GM19455 (cell line): ENCODE measurements at regions not wholly inside any gene's neighbourhood (a gene's known extent, or its start where the extent isn't known, plus 50 kb on each side); places are given as distances from the start of the nearest gene placed in this dataset.

Experiments
- ATAC-seq: cut with Tn5 transposase; IDR thresholded peaks from one replicate; pipeline ENCODE4 v1.9.1; 2021; ENCODE audit not compliant: unreplicated experiment

- ATAC-seq: no peak
Observed at GRCh38 chr6:76703285-76703684, 630.8 kb upstream of the IMPG1 start.

DNA sequence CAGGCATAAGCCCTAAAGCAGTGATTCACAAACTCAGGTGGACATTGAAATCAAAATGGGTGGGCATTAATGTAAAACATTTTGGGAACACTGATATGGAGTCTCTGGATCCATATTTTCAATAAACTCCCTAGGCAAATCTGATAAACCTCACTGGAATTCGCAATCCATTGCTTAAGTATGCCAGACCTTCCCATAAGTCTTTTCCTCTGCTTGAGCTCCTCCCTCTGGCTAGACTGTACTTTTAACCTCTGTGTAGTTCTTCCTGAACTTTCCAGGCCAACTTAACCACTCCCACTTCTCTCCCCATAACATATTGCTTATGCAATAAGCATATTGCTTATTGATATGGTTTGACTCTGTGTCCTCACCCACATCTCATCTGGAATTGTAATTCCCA is 629.7 kb upstream of the IMPG1 start:
- ATAC-seq: no peak

GRCh38 chr6:76701610-76702009 is 629.1 kb upstream of the IMPG1 start:
- ATAC-seq: no peak

DNA sequence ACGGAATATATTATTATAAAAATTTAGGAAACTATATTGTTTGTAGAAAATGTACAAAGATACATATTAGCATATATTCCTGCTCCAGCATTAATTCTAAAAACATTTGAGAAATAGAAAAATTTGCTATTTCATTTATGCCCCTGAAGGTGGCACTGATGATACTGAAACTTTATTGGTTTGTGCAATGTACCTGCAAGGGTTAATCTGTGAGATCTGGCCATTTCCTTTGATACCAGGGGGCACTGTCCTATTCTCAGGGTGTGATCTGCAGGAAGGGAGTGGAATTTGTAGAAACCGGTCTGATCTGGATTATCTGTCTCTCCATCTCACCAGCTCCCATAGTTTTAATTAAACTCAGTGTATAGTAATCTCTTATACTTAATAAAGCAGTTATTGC is 625.1 kb upstream of the IMPG1 start:
- no peak for ATAC-seq

GRCh38 chr6:76694795-76695194 is 622.3 kb upstream of the IMPG1 start:
- no peak for ATAC-seq

DNA sequence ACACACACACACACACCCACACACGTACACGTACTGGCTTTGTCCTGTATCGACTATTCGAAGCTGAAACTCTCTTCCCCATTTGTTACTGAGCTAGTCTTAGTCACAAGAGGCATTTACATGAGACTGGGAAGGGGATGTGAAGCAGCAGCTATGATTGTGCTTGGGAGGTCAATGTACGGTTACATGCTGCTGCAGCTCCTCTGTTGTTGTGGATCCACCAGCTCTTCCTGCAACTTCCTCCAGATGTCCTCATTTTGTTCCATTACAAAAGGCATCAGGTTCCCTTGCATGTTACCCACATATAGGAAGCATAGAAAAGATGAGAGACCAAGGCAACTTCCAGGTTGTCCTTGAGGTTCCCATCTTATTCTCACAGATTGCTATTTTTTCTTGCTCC is 612.4 kb upstream of the IMPG1 start:
- no peak for ATAC-seq

DNA sequence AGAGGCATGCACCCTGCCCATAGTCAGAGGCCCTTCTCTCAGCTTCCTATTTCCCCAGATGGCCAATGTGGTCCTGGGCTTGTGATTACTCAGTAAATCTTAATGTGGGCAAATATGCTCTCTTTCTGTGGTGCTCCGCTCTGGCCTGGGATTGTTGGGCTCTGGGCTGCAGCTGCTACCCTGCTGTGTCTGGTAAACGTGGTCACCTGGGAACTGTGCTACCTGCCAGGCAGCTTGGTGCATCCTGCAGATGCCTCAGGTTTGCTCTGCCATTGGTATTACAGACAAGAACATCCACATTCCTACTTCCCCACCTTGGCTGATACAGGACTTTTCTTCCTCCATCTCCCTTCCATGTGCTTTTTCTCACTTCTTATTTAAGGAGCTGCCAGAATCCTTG is 611.5 kb upstream of the IMPG1 start:
- no peak for ATAC-seq

DNA sequence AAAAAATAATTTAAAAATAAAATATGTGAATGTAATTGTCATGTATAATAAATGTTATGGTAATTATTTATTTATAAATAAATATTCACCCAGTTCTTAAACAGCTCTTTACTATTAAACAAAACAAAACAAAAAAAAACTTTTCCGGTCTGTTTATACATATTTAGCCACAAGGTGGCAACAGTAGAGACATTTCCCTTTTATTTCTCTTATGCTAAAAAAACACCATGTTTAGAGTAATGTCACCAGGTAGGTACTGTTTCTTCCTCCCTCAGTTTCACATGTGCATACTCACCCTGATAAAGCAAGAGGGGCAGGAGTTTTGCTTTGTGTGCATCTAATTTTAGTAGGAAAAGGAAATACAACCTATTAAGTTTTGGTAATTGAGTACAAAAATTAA is 610.4 kb upstream of the IMPG1 start:
- ATAC-seq: peak; percentile 54

DNA sequence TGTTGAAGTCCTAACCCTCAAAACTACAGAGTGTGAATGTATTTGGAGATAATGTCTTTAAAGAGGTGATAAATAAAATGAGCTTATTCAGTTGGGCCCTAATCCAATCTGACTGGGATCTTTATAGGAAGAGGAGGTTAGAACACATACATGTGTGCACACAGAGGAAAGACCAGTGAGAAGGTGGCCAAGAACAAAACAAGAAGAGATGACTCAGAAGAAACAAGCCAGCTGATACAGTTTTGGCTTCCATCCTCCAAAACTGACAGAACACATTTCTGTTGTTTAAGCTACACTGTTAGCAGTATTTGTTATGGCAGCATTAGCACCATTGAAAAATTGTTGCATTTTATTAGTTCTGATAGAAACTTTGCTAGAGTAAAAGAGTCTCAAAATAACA is 609.3 kb upstream of the IMPG1 start:
- no peak for ATAC-seq

DNA sequence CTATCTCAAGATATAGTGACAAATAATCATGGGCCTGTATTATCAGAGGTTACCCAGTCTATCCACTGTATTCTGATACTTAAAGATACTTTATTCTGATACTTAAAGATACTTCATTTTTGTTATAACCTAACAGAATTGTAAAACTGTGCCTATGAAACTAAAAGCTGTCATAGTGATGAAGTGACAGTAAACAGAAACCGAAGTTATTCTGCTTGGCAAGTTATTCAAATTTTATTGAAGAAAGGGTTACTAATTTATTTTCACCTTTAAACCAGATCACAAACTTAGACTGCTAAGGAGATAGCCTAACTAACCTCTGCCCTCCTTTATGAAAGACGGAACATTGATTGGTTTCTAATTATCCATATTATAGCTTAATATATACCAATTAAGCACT is 604.6 kb upstream of the IMPG1 start:
- no peak for ATAC-seq

- ATAC-seq: no peak
Observed at GRCh38 chr6:76671751-76672150, 599.3 kb upstream of the IMPG1 start.

- no peak for ATAC-seq
Observed at GRCh38 chr6:76644231-76644630, 571.8 kb upstream of the IMPG1 start.

DNA sequence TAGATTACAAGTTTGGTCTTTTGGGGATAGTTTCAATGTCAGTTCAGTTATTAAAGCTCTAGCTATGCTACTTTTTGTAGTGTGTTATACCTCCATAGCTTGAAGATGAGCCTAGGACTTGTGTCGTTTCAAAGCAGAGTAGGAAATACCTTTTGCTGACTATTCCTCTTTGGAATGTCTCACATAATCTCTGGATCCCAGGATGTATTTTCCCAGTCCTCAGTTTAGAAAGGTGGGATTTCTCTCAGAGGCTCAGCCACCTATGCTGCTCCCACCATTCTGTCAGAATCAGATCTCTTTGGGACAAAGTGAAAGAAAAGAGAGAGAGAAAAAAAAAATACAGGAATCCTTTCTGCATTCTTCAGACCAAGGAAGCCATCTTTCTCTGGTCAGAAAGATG is 567.5 kb upstream of the IMPG1 start:
- no peak for ATAC-seq

DNA sequence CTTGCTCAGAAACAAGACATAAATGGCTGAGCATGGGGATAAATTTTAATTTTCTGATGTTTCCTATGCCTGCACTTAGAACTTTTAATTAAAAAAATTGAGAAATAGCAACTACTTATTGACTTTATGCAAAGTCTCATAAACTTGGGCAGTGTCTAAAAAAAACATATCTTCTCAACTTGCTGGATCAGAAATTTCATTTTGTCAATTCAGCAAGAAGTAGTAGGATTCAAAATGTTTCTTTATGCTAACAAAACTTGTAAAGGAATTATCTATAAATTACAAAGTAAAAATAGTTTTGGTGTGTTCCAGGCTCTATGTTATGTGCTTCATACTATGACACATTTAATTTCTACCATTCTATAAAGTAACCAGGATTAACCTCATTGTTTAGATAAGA is 562.2 kb upstream of the IMPG1 start:
- ATAC-seq: no peak

DNA sequence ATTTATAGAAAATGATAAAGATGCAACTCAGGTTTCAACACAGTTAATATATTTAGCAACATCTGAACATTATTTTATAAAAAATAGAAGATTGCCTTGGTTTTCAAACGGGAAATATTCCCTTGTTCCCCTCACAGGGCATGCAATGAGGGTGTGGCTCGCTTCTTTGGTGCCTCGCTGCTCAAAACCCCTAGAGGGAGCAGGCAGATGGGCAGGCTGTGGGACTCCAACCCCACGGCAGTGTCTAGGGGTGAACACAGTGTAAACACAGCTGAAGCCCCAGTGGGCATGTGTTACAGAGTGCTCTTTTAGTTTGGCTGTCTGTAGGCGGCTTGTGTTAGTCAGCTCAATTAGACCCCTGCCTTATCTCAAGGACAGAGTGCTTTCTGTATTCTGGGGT is 560.8 kb upstream of the IMPG1 start:
- no peak for ATAC-seq

GRCh38 chr6:76631622-76632021 is 559.2 kb upstream of the IMPG1 start:
- no peak for ATAC-seq

DNA sequence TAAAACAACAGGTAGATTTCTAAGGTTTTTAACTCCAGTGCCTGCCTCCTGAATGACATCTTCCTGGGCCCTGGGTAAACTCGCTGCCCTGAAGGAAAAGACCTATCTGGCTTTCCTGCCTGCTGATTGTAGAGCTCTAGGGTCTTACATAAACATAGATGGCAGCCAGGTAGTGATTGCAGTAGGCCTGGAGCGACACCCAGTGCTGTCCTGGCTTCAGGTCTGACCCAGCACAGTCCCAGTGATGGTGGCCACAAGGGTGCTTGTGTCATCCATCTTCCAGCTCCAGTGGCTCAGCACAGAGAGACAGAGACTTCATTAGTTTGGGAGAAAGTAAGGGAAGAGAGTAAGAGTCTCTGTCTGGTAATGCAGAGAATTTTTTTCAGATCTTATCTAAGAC is 542.9 kb upstream of the IMPG1 start:
- ATAC-seq: no peak

DNA sequence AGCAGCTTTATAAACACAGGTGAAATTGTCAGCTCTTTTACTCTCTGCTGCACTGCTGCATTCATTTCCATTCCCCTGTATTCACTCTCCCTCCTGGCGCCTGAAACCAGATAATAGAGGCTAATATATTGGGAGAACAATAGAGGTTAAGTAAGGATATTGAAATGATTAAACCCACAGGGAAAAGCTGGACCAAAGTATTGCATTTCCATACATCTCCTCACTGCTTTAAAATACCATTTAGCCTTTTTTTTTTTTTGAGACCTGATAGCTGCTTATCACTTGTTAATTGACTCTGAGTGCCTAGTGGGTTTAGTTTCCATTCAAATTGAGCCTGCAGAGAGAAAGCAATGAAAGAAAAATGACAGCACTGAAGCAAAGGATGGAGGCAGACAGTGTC is 540.5 kb upstream of the IMPG1 start:
- no peak for ATAC-seq

DNA sequence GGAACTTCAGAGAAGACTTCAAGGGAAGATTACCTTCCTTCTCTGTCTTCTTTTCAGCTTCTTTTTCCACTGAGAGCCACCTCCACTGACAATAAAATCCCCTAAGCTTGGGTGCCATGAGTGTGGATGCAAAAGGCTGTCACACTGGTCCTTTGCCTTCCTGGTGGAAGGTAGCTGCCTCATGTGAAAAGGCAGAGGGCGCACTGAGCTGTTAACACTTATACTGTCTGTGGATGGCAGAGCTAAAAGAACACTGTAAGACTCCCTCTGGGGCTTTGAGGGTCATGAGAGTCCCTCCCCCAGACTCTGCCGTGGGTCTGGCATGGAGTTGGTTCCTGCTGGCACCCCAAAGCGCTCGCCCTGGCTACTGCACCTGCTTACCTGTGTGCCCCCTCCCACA is 536.7 kb upstream of the IMPG1 start:
- no peak for ATAC-seq

DNA sequence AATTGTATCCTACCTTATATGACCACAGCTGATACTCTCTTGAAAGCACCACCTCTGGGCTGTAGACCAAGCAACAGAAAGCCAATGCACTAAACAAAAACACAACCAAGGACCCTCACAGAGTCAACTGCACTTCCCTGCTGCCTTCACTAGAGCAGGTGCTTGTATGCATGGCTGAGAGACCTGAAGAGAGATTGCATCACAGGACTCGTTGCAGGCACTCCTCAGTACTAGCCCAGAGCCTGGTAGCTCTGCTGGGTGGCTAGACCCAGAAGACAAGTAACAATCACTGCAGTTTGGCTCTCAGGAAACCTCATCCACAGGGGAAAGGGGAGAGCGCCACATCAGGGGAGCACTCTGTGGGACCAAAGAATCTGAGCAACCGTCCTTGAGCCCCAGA is 521.6 kb upstream of the IMPG1 start:
- no peak for ATAC-seq

DNA sequence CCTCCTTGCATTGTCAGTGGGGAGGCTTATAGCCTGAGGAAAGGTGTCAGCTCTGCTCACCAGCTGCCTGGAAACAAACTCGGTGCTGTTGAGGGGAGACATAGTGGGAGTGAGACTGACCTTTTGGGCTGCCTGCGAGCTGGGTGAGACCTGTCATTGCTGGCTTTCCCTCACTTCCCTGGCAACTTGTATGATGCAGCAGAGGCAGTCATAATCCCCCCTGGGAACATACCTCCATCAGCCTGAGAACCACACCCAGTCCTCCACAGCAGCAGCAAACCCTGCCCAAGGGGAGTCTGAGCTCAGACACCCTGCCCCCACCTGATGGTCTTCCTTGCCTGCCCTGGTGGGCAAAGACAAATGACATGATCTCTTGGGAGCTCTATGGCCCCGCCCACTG is 521.2 kb upstream of the IMPG1 start:
- ATAC-seq: no peak

- no peak for ATAC-seq
Observed at GRCh38 chr6:76592566-76592965, 520.1 kb upstream of the IMPG1 start.

DNA sequence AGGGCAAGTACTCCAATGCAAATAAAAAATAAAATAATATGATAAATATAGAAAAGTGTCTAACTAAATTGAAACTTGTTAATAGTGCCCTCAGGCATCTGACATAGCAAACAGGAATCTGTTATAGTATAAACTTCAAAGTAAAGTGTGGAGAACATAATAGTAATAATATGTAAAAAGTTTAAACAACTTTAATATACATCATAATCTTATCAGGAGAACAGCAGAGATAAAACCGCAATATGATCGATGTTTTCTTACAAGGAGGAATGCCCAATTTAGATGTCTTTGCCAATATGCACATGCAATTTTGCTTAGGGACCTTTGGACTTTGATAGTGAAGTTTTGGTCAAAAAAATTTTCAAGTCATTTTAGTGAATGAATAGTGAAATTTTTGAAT is 514.8 kb upstream of the IMPG1 start:
- ATAC-seq: no peak

DNA sequence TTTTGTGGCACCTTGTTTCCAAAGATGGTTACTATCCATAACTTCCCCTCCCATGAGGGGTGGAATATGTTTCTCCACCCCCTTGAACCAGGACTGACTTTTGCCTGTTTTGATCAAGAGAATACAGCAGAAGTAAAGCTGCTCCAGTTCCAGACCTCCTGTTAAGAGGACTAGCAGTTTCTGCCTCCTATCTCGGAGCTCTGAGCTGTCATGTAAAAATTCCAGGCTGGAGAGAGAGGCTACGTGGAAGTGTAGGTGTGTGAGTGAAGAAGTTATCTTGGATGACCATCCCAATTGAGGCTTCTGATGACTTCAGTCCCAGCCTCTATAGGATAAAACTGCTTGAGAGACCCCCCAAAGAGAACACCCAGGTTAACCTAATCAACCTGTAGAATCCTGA is 511.7 kb upstream of the IMPG1 start:
- ATAC-seq: no peak
